ENCODE measurements at regions not wholly inside any gene's neighbourhood (a gene's known extent, or its start where the extent isn't known, plus 50 kb on each side); places are given as distances from the start of the nearest gene placed in this dataset.

GRCh38 chr12:112597986-112598385 lies 179.2 kb downstream of the PTPN11 start:
- Histone ChIP-seq H3K4me3 (ENCODE audit: low read length in 3 of 3) (no peak overlapping the region), H3K4me1 (ENCODE audit: control insufficient read depth in 2 of 3, insufficient read depth in 2 of 3, low read depth in 1 of 3, low read length in 3 of 3) (no peaks in the 10 kb centered on the region), H3K36me3 (ENCODE audit: control insufficient read depth in 2 of 3, insufficient read depth in 3 of 3, low read length in 3 of 3) (no peaks in the 10 kb centered on the region), H3K27me3 (ENCODE audit: control insufficient read depth, insufficient read depth, low read length) (no peaks in the 10 kb centered on the region), H3K9me3 (ENCODE audit: control insufficient read depth in 2 of 3, insufficient read depth in 1 of 3, low read length in 3 of 3) (peaks cover 0 to 6% (median 0%) of the 10 kb centered on the region in 3 donors), H3K27ac (ENCODE audit: low read depth in 2 of 2, low read length in 2 of 2) (no peak overlapping the region), H3K9ac (ENCODE audit: low read length in 3 of 3) (no peak overlapping the region)
- DNase-seq (no peak), FAIRE-seq (no peak)
- intact Hi-C loops (cut with DNase I), result no loop called here
- TF ChIP-seq CTCF (IDR thresholded peaks at IDR 0.05; ENCODE audit: borderline replicate concordance, extremely low read depth, insufficient read depth), result no peak

GRCh38 chr12:112598626-112599025 lies 179.9 kb downstream of the PTPN11 start:
- Histone ChIP-seq H3K27ac (ENCODE audit: low read depth in 2 of 2, low read length in 2 of 2) (no peak overlapping the region), H3K9me3 (ENCODE audit: control insufficient read depth in 2 of 3, insufficient read depth in 1 of 3, low read length in 3 of 3) (no peaks in the 10 kb centered on the region), H3K4me3 (ENCODE audit: low read length in 3 of 3) (no peak overlapping the region), H3K4me1 (ENCODE audit: control insufficient read depth in 2 of 3, insufficient read depth in 2 of 3, low read depth in 1 of 3, low read length in 3 of 3) (no peaks in the 10 kb centered on the region), H3K36me3 (ENCODE audit: control insufficient read depth in 2 of 3, insufficient read depth in 3 of 3, low read length in 3 of 3) (no peaks in the 10 kb centered on the region), H3K27me3 (ENCODE audit: control insufficient read depth, insufficient read depth, low read length) (no peaks in the 10 kb centered on the region), H3K9ac (ENCODE audit: low read length in 3 of 3) (no peak overlapping the region)
- TF ChIP-seq CTCF (IDR thresholded peaks at IDR 0.05; ENCODE audit: borderline replicate concordance, extremely low read depth, insufficient read depth), result no peak
- no peak for DNase-seq
- intact Hi-C loops (cut with DNase I), result no loop called here
- FAIRE-seq, result no peak

GRCh38 chr12:112599871-112600270 lies 181.1 kb downstream of the PTPN11 start:
- Histone ChIP-seq H3K27me3 (ENCODE audit: control insufficient read depth, insufficient read depth, low read length) (no peaks in the 10 kb centered on the region), H3K27ac (ENCODE audit: low read depth in 2 of 2, low read length in 2 of 2) (no peak overlapping the region), H3K4me1 (ENCODE audit: control insufficient read depth in 2 of 3, insufficient read depth in 2 of 3, low read depth in 1 of 3, low read length in 3 of 3) (no peaks in the 10 kb centered on the region), H3K4me3 (ENCODE audit: low read length in 3 of 3) (no peak overlapping the region), H3K9me3 (ENCODE audit: control insufficient read depth in 2 of 3, insufficient read depth in 1 of 3, low read length in 3 of 3) (no peaks in the 10 kb centered on the region), H3K36me3 (ENCODE audit: control insufficient read depth in 2 of 3, insufficient read depth in 3 of 3, low read length in 3 of 3) (no peaks in the 10 kb centered on the region), H3K9ac (ENCODE audit: low read length in 3 of 3) (no peak overlapping the region)
- DNase-seq (no peak), FAIRE-seq (no peak)
- TF ChIP-seq CTCF (IDR thresholded peaks at IDR 0.05; ENCODE audit: borderline replicate concordance, extremely low read depth, insufficient read depth), result no peak
- intact Hi-C loops (cut with DNase I), result no loop called here

- intact Hi-C loops (cut with DNase I), result no loop called here
Measured at GRCh38 chr12:112602150-112602549, 183.4 kb downstream of the PTPN11 start.

More at GRCh38 chr12:112602150-112602549, 183.4 kb downstream of the PTPN11 start:
- Histone ChIP-seq H3K4me3 (ENCODE audit: low read length in 3 of 3) (no peak overlapping the region), H3K9me3 (ENCODE audit: control insufficient read depth in 2 of 3, insufficient read depth in 1 of 3, low read length in 3 of 3) (no peaks in the 10 kb centered on the region), H3K27ac (ENCODE audit: low read depth in 2 of 2, low read length in 2 of 2) (no peak overlapping the region), H3K27me3 (ENCODE audit: control insufficient read depth, insufficient read depth, low read length) (no peaks in the 10 kb centered on the region), H3K9ac (ENCODE audit: low read length in 3 of 3) (no peak overlapping the region), H3K4me1 (ENCODE audit: control insufficient read depth in 2 of 3, insufficient read depth in 2 of 3, low read depth in 1 of 3, low read length in 3 of 3) (no peaks in the 10 kb centered on the region), H3K36me3 (ENCODE audit: control insufficient read depth in 2 of 3, insufficient read depth in 3 of 3, low read length in 3 of 3) (no peaks in the 10 kb centered on the region)
- TF ChIP-seq CTCF (IDR thresholded peaks at IDR 0.05; ENCODE audit: borderline replicate concordance, extremely low read depth, insufficient read depth), result no peak
- no peak for FAIRE-seq
- no peak for DNase-seq
